Activated CD8-positive, alpha-beta T cell treated with anti-CD3 and anti-CD28 coated beads for 36 hours (primary cell): ENCODE measurements at regions not wholly inside any gene's neighbourhood (a gene's known extent, or its start where the extent isn't known, plus 50 kb on each side); places are given as distances from the start of the nearest gene placed in this dataset.

Experiments used
- ATAC-seq: fragments of 200-7000 bp; cut with Tn5 transposase; one replicate; pipeline ENCODE4 v1.10.0; 2021; ENCODE audit warnings: mild to moderate bottlenecking, moderate library complexity
- CTCF ChIA-PET: fragments of 350-600 bp; sonication (Branson Sonifier 250); formaldehyde crosslinking; loops from one replicate; lab custom pipeline; 2021; ENCODE audit warnings: antibody characterized with exemption; lab: Charles Lee
- POLR2A ChIA-PET: fragments of 350-600 bp; sonication (Branson Sonifier 250); formaldehyde crosslinking; loops from one replicate; lab custom pipeline; 2021; ENCODE audit warnings: antibody characterized with exemption; lab: Charles Lee
- DNase-seq: peaks from one replicate; pipeline ENCODE4 v3.0.0-alpha.2; 2020
- H3K27ac Mint-ChIP-seq: one replicate; pipeline ENCODE4 v1.8.0; 2021; ENCODE audit warnings: mild to moderate bottlenecking, mixed read lengths
- H3K27me3 Mint-ChIP-seq: one replicate; pipeline ENCODE4 v1.8.0; 2021; ENCODE audit warnings: mixed read lengths
- H3K36me3 Mint-ChIP-seq: one replicate; pipeline ENCODE4 v1.8.0; 2021; ENCODE audit warnings: low read depth, mixed read lengths
- H3K4me1 Mint-ChIP-seq: one replicate; pipeline ENCODE4 v1.8.0; 2021; ENCODE audit warnings: low read depth, mixed read lengths
- H3K4me3 Mint-ChIP-seq: one replicate; pipeline ENCODE4 v1.8.0; 2021; ENCODE audit warnings: mild to moderate bottlenecking, moderate library complexity, mixed read lengths
- H3K9me3 Mint-ChIP-seq: one replicate; pipeline ENCODE4 v1.8.0; 2021; ENCODE audit warnings: mixed read lengths
- intact Hi-C: fragments of 100-400 bp; cut with micrococcal nuclease; formaldehyde crosslinking; loops from one replicate; pipeline ENCODE4 v1.10.0; 2022
- TF ChIP-seq, protein P1 (sequence below): fragments of 200-600 bp; IDR thresholded peaks from one replicate; pipeline ENCODE4 v1.8.0; 2022; ENCODE audit warnings: antibody characterized with exemption, mild to moderate bottlenecking

DNA sequence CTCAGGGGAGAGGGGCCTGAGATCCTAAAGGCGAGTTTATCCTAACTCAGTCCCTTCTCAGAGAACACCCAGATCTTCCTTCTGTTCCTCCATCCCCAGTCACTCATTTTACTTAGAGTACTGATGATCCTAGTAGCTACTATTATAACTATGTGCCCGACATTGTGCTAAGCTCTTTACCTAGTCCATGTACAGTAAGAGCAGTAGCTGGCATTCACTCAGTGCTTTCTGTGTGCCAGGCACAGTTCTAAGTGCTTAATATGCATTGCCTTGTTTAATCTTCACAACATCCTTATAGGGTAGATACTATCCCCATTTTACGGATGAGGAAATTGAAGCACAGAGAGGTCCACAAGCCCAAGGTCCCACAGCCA lies 58.3 kb downstream of the FRMPD3 start:
- ChIA-PET CTCF (no interaction called here), POLR2A (interaction anchor here (0.5 kb wide), 1 partner anchor 578 kb away, joined by 3 read pairs; no protein-coding TSS in a partner anchor)

DNA sequence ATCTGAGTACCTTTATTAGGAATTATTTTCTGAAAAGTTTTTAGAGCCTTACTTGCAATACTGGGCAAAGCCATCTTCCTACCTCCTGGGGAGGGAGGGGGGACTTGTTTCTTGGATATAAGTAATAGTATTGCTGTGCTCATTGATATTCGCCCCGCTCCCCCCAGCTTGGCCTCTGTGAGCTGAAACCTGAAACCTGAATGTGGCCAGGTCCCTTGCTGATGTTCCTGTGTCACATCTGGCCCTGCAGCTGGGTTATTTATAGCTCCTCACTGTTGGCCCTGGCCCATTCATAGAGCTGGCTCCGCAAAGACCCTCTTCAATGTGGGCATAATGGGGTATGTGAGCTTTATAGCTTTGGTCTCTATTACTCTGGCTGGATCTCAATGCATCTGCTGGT lies 59.5 kb downstream of the FRMPD3 start:
- ATAC-seq (no peak), DNase-seq (no peak)
- ChIA-PET CTCF (no interaction called here), POLR2A (no interaction called here)
- H3K27me3 Mint-ChIP-seq, result peaks cover 25% of the 10 kb centered on the region
- H3K9me3 Mint-ChIP-seq, result no peaks in the 10 kb centered on the region
- no peaks in the 10 kb centered on the region for H3K4me1 Mint-ChIP-seq
- no peak overlapping the region for H3K27ac Mint-ChIP-seq
- intact Hi-C loops, result no loop called here
- no peak overlapping the region for H3K4me3 Mint-ChIP-seq
- TF ChIP-seq, protein P1, sequence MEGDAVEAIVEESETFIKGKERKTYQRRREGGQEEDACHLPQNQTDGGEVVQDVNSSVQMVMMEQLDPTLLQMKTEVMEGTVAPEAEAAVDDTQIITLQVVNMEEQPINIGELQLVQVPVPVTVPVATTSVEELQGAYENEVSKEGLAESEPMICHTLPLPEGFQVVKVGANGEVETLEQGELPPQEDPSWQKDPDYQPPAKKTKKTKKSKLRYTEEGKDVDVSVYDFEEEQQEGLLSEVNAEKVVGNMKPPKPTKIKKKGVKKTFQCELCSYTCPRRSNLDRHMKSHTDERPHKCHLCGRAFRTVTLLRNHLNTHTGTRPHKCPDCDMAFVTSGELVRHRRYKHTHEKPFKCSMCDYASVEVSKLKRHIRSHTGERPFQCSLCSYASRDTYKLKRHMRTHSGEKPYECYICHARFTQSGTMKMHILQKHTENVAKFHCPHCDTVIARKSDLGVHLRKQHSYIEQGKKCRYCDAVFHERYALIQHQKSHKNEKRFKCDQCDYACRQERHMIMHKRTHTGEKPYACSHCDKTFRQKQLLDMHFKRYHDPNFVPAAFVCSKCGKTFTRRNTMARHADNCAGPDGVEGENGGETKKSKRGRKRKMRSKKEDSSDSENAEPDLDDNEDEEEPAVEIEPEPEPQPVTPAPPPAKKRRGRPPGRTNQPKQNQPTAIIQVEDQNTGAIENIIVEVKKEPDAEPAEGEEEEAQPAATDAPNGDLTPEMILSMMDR, result no peak
- no peaks in the 10 kb centered on the region for H3K36me3 Mint-ChIP-seq

More for the DNA sequence above, 58.3 kb downstream of the FRMPD3 start:
- DNase-seq (no peak), ATAC-seq (no peak)
- intact Hi-C loops, result no loop called here
- H3K9me3 Mint-ChIP-seq, result no peaks in the 10 kb centered on the region
- no peaks in the 10 kb centered on the region for H3K36me3 Mint-ChIP-seq
- peaks cover 28% of the 10 kb centered on the region for H3K27me3 Mint-ChIP-seq
- H3K4me3 Mint-ChIP-seq, result no peak overlapping the region
- no peak overlapping the region for H3K27ac Mint-ChIP-seq
- no peaks in the 10 kb centered on the region for H3K4me1 Mint-ChIP-seq
- TF ChIP-seq, protein P1, result no peak

DNA sequence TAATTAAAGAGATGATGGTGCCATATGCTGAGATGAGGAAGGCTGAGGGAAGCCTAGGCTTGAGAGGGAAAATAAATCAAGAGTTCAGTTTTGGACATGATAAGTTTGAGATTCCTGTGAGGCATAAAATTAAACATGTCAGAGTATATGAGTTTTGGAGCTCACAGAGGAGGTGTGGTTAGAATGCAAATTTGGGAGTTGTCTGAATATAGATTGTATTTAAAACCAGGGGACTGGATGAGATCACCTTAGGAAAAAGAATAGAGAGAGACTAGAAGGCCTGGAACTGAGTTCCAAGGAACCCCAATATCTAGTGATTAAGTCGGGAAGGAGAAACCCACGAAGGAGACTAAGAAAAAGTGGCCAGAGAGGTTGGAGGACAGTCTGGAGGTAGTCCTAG lies 65.5 kb downstream of the FRMPD3 start:
- intact Hi-C loops, result no loop called here
- no peak for DNase-seq
- Mint-ChIP-seq H3K4me3 (no peak overlapping the region), H3K27ac (no peak overlapping the region), H3K36me3 (no peaks in the 10 kb centered on the region), H3K4me1 (no peaks in the 10 kb centered on the region), H3K9me3 (no peaks in the 10 kb centered on the region), H3K27me3 (peaks cover 9% of the 10 kb centered on the region)
- TF ChIP-seq, protein P1, result no peak
- ATAC-seq, result no peak
- POLR2A ChIA-PET, result no interaction called here
- CTCF ChIA-PET, result no interaction called here

DNA sequence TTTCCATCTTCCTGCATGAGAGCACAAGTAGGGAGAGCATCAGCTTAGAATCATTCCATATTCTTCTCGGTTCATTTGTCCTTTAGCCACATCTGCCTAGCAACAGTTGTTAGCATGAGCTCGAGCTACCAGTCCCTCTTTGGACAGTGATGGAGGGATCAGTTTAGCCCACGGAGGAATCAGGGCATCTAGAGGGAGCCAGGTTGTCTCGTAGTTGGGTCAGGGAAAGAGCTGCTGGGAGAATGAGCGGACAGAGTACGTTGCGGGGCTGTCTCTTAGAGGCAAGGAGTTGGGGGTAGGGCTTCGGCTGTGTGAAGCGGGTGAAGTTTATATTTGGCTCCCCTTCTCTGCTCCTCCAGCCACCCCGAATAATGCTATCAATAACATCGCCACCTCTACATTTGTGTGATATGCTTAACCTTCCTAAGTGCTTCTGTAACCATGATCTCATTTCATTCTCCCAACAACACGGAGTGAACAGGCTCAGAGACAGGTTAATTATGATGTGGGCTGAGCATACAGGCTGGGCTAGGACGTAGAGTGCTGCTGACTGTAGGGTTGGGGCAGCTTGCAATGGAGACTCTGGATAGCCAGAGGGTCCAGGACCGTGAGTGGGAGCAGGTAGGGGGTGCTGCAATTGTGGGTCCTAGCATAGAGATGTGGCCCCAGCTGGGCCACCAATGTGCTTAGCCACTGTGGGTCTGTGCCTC lies 72.6 kb downstream of the FRMPD3 start:
- H3K9me3 Mint-ChIP-seq, result no peaks in the 10 kb centered on the region

DNA sequence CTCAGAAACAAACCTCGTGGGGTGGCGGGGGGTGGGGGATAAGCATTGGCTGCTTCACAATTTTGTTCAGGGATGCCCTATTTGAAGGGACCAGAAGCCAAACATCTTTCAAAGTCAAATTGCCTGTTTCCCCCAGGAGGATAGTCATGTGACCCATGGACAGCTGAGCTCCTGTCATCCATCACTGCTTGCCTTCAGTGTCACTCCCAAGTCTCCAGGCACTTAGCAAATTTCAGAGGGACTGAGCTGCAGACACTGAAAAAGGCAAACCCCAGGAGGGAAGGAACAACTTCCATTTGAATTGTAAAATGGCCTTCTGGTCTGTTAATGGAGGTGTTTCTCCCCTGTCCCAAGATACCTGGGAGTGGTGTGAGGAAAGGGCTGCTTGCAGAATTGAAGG lies 73.4 kb downstream of the FRMPD3 start:
- Mint-ChIP-seq H3K36me3 (no peaks in the 10 kb centered on the region), H3K4me1 (no peaks in the 10 kb centered on the region), H3K4me3 (no peak overlapping the region), H3K9me3 (no peaks in the 10 kb centered on the region), H3K27ac (no peak overlapping the region), H3K27me3 (peaks cover 4% of the 10 kb centered on the region)
- ChIA-PET CTCF (no interaction called here), POLR2A (no interaction called here)
- intact Hi-C loops, result no loop called here
- TF ChIP-seq, protein P1, result no peak
- DNase-seq, result no peak
- no peak for ATAC-seq

More for the DNA sequence above, 72.6 kb downstream of the FRMPD3 start:
- no peak for ATAC-seq
- peaks cover 8% of the 10 kb centered on the region for H3K27me3 Mint-ChIP-seq
- no peaks in the 10 kb centered on the region for H3K4me1 Mint-ChIP-seq
- DNase-seq, result no peak
- intact Hi-C loops, result no loop called here
- ChIA-PET POLR2A (no interaction called here), CTCF (no interaction called here)
- H3K4me3 Mint-ChIP-seq, result no peak overlapping the region
- H3K36me3 Mint-ChIP-seq, result no peaks in the 10 kb centered on the region
- TF ChIP-seq, protein P1, result no peak
- H3K27ac Mint-ChIP-seq, result no peak overlapping the region
